ENCODE measurements at regions not wholly inside any gene's neighbourhood (a gene's known extent, or its start where the extent isn't known, plus 50 kb on each side); places are given as distances from the start of the nearest gene placed in this dataset.

- TF ChIP-seq, protein P1, sequence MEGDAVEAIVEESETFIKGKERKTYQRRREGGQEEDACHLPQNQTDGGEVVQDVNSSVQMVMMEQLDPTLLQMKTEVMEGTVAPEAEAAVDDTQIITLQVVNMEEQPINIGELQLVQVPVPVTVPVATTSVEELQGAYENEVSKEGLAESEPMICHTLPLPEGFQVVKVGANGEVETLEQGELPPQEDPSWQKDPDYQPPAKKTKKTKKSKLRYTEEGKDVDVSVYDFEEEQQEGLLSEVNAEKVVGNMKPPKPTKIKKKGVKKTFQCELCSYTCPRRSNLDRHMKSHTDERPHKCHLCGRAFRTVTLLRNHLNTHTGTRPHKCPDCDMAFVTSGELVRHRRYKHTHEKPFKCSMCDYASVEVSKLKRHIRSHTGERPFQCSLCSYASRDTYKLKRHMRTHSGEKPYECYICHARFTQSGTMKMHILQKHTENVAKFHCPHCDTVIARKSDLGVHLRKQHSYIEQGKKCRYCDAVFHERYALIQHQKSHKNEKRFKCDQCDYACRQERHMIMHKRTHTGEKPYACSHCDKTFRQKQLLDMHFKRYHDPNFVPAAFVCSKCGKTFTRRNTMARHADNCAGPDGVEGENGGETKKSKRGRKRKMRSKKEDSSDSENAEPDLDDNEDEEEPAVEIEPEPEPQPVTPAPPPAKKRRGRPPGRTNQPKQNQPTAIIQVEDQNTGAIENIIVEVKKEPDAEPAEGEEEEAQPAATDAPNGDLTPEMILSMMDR (IDR thresholded peaks at IDR 0.05): peak; percentile 71
- TF ChIP-seq ZFX (IDR thresholded peaks at IDR 0.05; ENCODE audit: borderline replicate concordance): no peak
Measured at GRCh38 chr20:41693136-41693979, 75.2 kb upstream of the CHD6 start.

Data from 22Rv1 (cell line).